Left hindlimb (tissue), 1 donor: ENCODE measurements at regions not wholly inside any gene's neighbourhood (a gene's known extent, or its start where the extent isn't known, plus 50 kb on each side); places are given as distances from the start of the nearest gene placed in this dataset.
"Not testable (repeated sequence)": the region's sequence is repeated elsewhere in the genome, so short reads cannot be mapped to it uniquely, and the experiment has no call there.

Experiments
- DNase-seq: peaks from one replicate; pipeline ENCODE4 v3.0.0-alpha.2; 2018

DNA sequence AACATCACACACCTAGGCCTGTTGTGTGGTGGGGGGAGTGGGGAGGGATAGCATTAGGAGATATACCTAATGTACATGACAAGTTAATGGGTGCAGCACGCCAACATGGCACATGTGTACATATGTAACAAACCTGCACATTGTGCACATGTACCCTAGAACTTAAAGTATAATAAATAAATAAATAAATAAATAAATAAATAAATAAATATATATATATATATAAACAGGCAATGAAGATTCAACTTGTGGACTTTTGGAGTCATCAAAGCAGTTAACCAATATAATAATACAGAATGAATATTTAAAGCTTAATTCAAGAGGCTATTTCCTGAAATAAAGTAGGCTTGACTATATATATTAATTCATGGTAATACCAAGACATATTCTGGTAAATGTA lies 167.0 kb downstream of the FOXD2 start:
- not testable (repeated sequence) for DNase-seq

DNA sequence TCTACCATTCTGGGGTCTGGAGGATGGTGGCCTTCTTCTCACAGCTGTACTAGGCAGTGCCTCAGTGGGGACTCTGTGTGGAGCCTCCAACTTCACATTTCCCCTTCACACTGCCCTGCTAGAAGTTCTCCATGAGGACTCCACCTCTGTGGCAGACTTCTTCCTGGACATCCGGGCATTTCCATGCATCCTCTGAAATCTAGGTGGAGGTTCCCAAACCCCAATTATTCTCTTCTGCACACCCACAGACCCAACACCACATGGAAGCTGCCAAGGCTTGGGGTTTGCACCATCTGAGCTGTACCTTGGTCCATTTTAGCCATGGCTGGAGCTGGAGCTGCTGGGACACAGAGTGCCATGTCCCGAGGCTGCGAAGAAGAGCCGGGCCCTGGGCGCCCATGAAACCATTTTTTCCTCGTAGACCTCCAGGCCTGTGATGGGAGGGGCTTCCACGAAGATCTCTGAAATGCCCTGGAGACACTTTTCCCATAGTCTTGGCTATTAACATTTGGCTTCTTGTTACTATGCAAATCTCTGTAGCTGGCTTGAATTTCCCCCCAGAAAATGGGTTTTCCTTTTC lies 170.5 kb downstream of the FOXD2 start:
- no peak for DNase-seq

DNA sequence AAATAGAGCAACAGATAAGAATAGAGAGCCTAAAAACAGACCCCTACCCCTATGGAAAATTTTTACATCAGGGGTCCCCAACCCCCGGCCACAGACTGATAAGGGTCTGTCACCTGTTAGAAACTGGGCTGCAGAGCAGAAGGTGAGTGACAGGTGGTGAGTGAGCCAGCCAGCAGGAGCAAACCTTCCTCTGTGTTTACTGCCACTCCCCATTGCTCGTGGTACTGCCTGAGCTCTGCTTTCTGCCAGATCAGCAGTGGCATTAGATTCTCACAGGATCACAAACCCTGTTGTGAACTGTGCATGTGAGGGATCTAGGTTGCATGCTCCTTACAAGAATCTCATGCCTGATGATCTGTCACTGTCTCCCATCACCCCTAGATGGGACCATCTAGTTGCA lies 174.1 kb downstream of the FOXD2 start:
- no peak for DNase-seq

GRCh38 chr1:47612819-47613218 lies 175.0 kb downstream of the FOXD2 start:
- no peak for DNase-seq

- peak; percentile 14 for DNase-seq
These were observed 178.2 kb downstream of the FOXD2 start for GRCh38 chr1:47616036-47616435.

DNA sequence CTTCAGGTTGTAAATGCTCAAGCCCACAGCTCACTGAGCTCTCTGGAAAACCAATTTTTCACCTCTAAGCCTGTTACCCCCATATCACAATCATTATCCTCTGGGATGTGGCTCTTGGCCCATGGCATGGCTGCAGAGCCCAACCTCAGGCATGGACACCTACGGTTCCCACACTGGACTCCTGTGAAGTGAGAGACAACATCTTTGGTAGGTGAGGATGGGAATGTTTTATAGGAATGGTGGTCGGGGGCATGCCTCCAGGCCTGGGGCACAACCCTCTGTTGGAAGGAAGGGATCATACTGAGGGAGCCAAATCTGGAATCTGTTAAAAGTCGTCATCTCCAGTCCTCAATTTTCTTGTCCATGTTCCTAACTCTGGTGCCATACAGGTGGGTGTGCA lies 179.1 kb downstream of the FOXD2 start:
- DNase-seq: no peak

- DNase-seq: no peak
These were observed 179.8 kb downstream of the FOXD2 start for GRCh38 chr1:47617381-47618221.

- DNase-seq: no peak
These were observed 180.4 kb downstream of the FOXD2 start for GRCh38 chr1:47618222-47618720.

DNA sequence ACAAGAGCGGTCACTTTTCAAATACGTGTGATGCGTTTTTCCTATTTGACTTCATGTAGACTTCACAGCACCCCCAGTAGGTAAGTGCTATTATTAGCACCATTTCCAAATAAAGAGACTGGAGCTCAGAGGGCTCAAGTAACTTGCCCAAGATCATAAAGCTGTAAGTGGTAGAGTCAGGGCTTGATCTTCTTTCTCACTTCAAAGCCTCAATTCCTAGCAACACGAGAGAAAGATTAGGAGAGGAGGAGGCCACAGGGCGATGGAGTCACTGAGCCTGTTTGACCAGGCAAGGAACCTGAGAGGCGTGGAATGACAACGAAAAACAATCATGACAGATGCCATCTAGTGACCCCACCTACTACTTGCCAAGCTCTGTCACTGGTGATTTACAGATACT lies 181.0 kb downstream of the FOXD2 start:
- no peak for DNase-seq

- no peak for DNase-seq
These were observed 183.6 kb downstream of the FOXD2 start for GRCh38 chr1:47621483-47621882.

- no peak for DNase-seq
These were observed 184.1 kb downstream of the FOXD2 start for GRCh38 chr1:47621977-47622376.

DNA sequence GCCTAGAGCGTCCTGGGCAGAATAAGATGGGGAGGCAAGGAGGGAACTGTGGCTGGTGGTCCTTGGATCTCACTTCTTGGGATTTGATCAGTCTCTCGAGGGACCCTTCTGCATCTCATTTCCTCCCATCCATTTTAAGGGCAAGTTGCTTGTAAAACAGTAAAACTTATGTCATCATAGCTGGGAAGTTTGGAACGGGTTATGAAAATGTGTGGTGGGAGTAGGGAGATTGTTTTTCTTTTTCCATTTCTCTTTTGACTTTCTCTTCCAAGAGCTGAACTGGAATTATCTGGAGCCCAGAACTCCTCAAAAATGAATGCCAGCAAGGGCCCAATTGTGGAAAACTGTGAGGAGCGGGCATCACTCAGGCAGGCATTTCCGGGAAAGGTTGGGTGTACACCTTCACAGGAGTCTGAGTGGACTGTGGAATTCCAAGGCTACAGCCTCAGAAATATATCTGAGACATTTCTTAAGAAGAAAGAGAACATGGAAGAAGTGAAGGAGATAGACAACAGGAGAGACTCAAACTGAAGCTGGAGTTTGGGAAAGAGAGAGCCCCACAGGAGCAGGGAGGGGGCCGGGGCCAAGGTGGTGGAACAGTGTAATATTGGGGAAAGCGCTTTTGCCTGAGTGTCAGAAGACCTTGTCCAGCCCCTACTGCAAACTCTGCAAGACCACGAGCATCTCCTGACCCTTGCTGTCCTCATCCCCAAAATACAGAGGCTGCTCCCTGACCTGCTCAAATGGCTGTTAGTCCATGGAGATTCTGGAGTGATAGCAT lies 185.1 kb downstream of the FOXD2 start:
- peak; percentile 25 for DNase-seq

- DNase-seq: no peak
These were observed 185.7 kb downstream of the FOXD2 start for GRCh38 chr1:47623557-47623940.

DNA sequence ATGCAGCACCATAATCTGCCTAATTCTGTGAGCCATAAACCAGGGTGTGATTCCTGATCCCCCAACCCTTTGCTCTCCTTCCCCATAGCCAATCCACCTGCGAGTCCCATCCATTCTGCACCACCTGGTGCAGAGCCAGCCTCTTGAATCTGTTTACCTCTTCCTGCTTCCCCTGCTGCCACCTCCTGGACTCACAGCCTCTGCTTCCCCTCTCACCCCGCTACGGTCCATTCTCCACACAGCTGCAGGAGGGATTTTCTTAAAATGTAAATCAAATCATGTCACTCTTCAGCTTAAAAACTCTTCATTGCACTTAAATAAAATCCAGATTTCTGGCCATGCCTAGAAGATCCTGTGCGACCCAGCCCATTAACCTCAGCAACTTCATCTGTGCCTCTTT lies 186.7 kb downstream of the FOXD2 start:
- DNase-seq: peak; percentile 22

GRCh38 chr1:47627016-47627415 lies 189.2 kb downstream of the FOXD2 start:
- DNase-seq: no peak

GRCh38 chr1:47627471-47628370 lies 189.9 kb downstream of the FOXD2 start:
- DNase-seq: peak; percentile 40

- no peak for DNase-seq
These were observed 191.4 kb downstream of the FOXD2 start for GRCh38 chr1:47629201-47629600.

GRCh38 chr1:47630346-47630745 lies 192.5 kb downstream of the FOXD2 start:
- no peak for DNase-seq

DNA sequence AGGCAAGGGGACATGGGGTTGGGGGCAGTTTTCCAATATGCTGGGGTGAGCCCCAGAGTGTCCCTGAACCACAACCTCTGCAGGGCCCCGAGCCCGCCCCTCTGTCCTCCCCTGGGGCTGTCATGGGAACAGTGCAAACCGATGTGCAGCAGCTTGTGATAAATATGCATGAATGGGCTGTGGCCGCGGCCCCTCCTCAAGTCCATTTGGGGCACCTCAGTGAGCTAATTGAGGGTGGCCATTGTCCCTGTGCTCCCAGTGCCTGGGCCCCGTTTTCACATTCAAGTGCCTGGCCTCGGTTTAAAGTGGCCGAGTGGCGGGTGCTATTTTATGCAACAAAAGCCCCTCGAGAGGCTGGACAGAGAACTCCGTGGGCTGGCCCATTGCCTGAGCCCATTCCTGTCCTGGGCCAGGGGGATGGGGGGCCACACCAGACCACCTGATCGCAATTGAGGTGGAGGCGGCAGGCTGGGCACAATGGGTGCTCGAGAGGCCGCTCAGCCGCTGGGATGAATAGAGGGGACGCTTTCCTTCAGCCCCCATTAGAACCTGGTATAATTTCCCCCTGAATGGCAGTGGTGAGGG lies 193.7 kb downstream of the FOXD2 start:
- peak; percentile 17 for DNase-seq

GRCh38 chr1:47635111-47635510 lies 197.3 kb downstream of the FOXD2 start:
- DNase-seq: peak; percentile 11

- no peak for DNase-seq
These were observed 197.8 kb downstream of the FOXD2 start for GRCh38 chr1:47635597-47635996.

DNA sequence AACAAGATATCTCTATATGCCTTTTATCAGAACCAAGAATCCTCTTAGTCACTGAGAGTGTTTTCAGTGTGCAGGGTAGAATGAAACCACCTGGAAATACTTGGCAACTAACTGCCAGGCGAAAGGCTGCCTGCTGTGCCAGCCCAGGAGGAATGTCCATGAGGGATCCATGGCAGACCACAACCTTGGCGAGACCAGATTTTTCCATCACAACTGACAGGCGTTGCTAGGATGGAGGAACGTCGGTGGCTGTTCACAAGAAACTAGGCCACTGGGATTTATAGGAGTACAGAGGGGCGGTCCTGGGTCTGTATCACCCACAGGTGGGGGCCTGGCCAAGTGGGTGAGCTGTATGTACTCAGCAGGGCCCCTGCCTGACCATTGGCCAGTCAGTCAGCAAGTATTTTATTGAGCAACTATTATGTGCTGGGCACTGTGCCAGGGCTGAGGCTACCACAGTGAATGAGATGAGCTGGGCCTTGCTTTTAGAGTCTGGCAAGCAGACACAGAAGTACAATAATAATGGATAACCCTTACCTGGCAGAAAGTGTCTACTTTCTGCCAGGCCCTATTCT lies 199.4 kb downstream of the FOXD2 start:
- peak; percentile 47 for DNase-seq
